Cardiac muscle cell (in vitro differentiated cells and primary cell): ENCODE measurements at regions not wholly inside any gene's neighbourhood (a gene's known extent, or its start where the extent isn't known, plus 50 kb on each side); places are given as distances from the start of the nearest gene placed in this dataset.
"Not testable (repeated sequence)": the region's sequence is repeated elsewhere in the genome, so short reads cannot be mapped to it uniquely, and the experiment has no call there.

Experiments used
- DNase-seq, 2 donors: peaks; one replicate each; pipeline versions ENCODE4 v3.0.0 to v3.0.0-alpha.2; 2010 to 2017; ENCODE audit warnings: low read depth in 1 of 2, low spot score in 1 of 2
- H3K27ac ChIP-seq: fragments of 200-600 bp; sonication (generic); 2 replicates; pipeline ENCODE4 v1.5.1; 2016
- H3K27me3 ChIP-seq: fragments of 200-600 bp; sonication (generic); 2 replicates; pipeline ENCODE4 v1.6.0; 2016; ENCODE audit warnings: control low read depth
- H3K36me3 ChIP-seq: fragments of 200-600 bp; sonication (generic); 2 replicates; pipeline ENCODE4 v1.5.1; 2016; ENCODE audit warnings: control low read depth
- H3K4me1 ChIP-seq: fragments of 200-600 bp; sonication (generic); 2 replicates; pipeline ENCODE4 v1.8.1; 2017; ENCODE audit warnings: low read depth, mild to moderate bottlenecking, mixed run types
- H3K4me3 ChIP-seq: fragments of 200-600 bp; sonication (generic); 2 replicates; pipeline ENCODE4 v1.5.1; 2016; ENCODE audit warnings: mild to moderate bottlenecking
- H3K9me3 ChIP-seq: fragments of 200-600 bp; sonication (generic); 2 replicates; pipeline ENCODE4 v1.5.1; 2017; ENCODE audit warnings: low read depth, mild to moderate bottlenecking, control low read depth
- CTCF ChIP-seq: IDR thresholded peaks from 2 replicates; pipeline ENCODE4 v1.5.1; 2012; ENCODE audit warnings: low read depth, mild to moderate bottlenecking, low read length

GRCh38 chr7:86049910-86050309 lies 593.8 kb upstream of the GRM3 start:
- Histone ChIP-seq H3K27me3 (no peaks in the 10 kb centered on the region), H3K9me3 (no peaks in the 10 kb centered on the region), H3K36me3 (no peaks in the 10 kb centered on the region), H3K27ac (no peak overlapping the region), H3K4me1 (no peaks in the 10 kb centered on the region), H3K4me3 (no peak overlapping the region)
- no peak for DNase-seq
- no peak for TF ChIP-seq CTCF

GRCh38 chr7:86045197-86045596 lies 598.5 kb upstream of the GRM3 start:
- H3K27me3 ChIP-seq, DNase-seq, H3K9me3 ChIP-seq, H3K27ac ChIP-seq, H3K4me1 ChIP-seq, H3K36me3 ChIP-seq, H3K4me3 ChIP-seq: not testable (repeated sequence)

- Histone ChIP-seq H3K4me3 (no peak overlapping the region), H3K4me1 (no peaks in the 10 kb centered on the region), H3K36me3 (no peaks in the 10 kb centered on the region), H3K27ac (no peak overlapping the region), H3K9me3 (no peaks in the 10 kb centered on the region), H3K27me3 (no peaks in the 10 kb centered on the region)
- TF ChIP-seq CTCF: no peak
- DNase-seq: no peak
These were observed 617.9 kb upstream of the GRM3 start for GRCh38 chr7:86025807-86026206.

GRCh38 chr7:86013662-86014061 lies 630.0 kb upstream of the GRM3 start:
- H3K27me3 ChIP-seq: no peaks in the 10 kb centered on the region
- H3K4me3 ChIP-seq: no peak overlapping the region
- no peaks in the 10 kb centered on the region for H3K4me1 ChIP-seq
- H3K9me3 ChIP-seq: no peaks in the 10 kb centered on the region
- no peak for TF ChIP-seq CTCF
- H3K36me3 ChIP-seq: no peaks in the 10 kb centered on the region
- DNase-seq: no peak
- no peak overlapping the region for H3K27ac ChIP-seq

GRCh38 chr7:86012971-86013370 lies 630.7 kb upstream of the GRM3 start:
- no peaks in the 10 kb centered on the region for H3K36me3 ChIP-seq
- no peaks in the 10 kb centered on the region for H3K27me3 ChIP-seq
- no peaks in the 10 kb centered on the region for H3K4me1 ChIP-seq
- no peak for DNase-seq
- no peak overlapping the region for H3K27ac ChIP-seq
- no peaks in the 10 kb centered on the region for H3K9me3 ChIP-seq
- no peak overlapping the region for H3K4me3 ChIP-seq
- no peak for TF ChIP-seq CTCF

GRCh38 chr7:86008898-86009297 lies 634.8 kb upstream of the GRM3 start:
- Histone ChIP-seq H3K36me3 (no peaks in the 10 kb centered on the region), H3K27ac (no peak overlapping the region), H3K4me3 (no peak overlapping the region), H3K27me3 (no peaks in the 10 kb centered on the region), H3K4me1 (no peaks in the 10 kb centered on the region), H3K9me3 (no peaks in the 10 kb centered on the region)
- DNase-seq: no peak
- TF ChIP-seq CTCF: no peak
